Kidney (tissue), 13 donors: ENCODE measurements at regions not wholly inside any gene's neighbourhood (a gene's known extent, or its start where the extent isn't known, plus 50 kb on each side); places are given as distances from the start of the nearest gene placed in this dataset.

Experiments
- DNase-seq, 5 donors: peaks; one replicate each; pipeline ENCODE4 v3.0.0-alpha.2; 2013 to 2020
- FAIRE-seq: peaks from 2 replicates; lab custom pipeline; 2012; peaks lifted over from hg19 to GRCh38; lab: Jason Lieb, UNC
- H3K27ac ChIP-seq, 2 donors: one replicate each; pipeline ENCODE4 v1.7.0; 2013; ENCODE audit warnings: low read depth in 2 of 2, low read length in 2 of 2, inconsistent platforms in 1 of 2
- H3K27me3 ChIP-seq: one replicate; pipeline ENCODE4 v1.7.1; 2013; ENCODE audit warnings: low read length, inconsistent platforms; ENCODE audit not compliant: control insufficient read depth, insufficient read depth
- H3K36me3 ChIP-seq, 3 donors: one replicate each; pipeline versions ENCODE4 v1.7.0 to v1.7.1; 2013; ENCODE audit warnings: low read length in 3 of 3, control low read depth in 1 of 3, inconsistent platforms in 1 of 3; ENCODE audit not compliant: insufficient read depth in 3 of 3, control insufficient read depth in 2 of 3
- H3K4me1 ChIP-seq, 3 donors: one replicate each; pipeline versions ENCODE4 v1.7.0 to v1.7.1; 2013; ENCODE audit warnings: low read length in 3 of 3, inconsistent platforms in 1 of 3, low read depth in 1 of 3; ENCODE audit not compliant: control insufficient read depth in 2 of 3, insufficient read depth in 2 of 3
- H3K4me3 ChIP-seq, 3 donors: one replicate each; pipeline versions ENCODE4 v1.7.0 to v1.8.1; 2013; ENCODE audit warnings: low read length in 3 of 3, control low read depth in 1 of 3, inconsistent platforms in 1 of 3
- H3K9ac ChIP-seq, 3 donors: one replicate each; pipeline versions ENCODE4 v1.7.0 to v1.7.1; 2013; ENCODE audit warnings: low read length in 3 of 3, control low read depth in 1 of 3, inconsistent platforms in 1 of 3
- H3K9me3 ChIP-seq, 3 donors: one replicate each; pipeline versions ENCODE4 v1.7.0 to v1.7.1; 2013; ENCODE audit warnings: low read length in 3 of 3, control low read depth in 1 of 3, inconsistent platforms in 1 of 3; ENCODE audit not compliant: control insufficient read depth in 2 of 3, insufficient read depth in 1 of 3
- intact Hi-C: fragments of 100-400 bp; cut with DNase I; formaldehyde crosslinking; loops from one replicate; pipeline ENCODE4 v1.11.1; 2022
- TF ChIP-seq, protein P1 (sequence below): IDR thresholded peaks from 3 replicates; pipeline ENCODE4 v1.5.1; 2012; ENCODE audit warnings: mild to moderate bottlenecking, moderate library complexity, borderline replicate concordance; ENCODE audit not compliant: insufficient read depth; ENCODE audit errors: extremely low read depth
- donor health status: control.
- donor health status: control.
- donor health status: control.
- donor health status: control.
- donor health status: control.
- donor health status: DM: yes; HTN: yes; CAD: no.
- donor health status: Normal renal cell carcinoma (clear cell type).

DNA sequence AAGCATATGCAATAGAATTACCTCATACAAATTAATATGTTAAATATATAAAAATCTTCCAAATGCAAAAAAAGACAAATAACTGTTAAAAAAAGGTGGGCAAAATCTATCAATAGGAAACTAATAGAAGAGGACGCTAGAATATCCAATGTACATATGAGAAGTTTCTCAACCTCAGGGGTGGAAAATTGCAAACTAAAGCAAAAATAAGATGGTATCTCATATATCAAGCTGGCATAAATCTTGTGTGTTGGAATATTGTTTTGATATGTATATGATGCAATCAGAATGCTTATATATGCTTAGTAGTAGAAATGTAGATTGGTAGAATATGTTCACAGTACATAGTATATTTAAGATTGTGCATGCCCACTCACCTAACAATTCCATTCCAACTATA lies 395.0 kb upstream of the OPRM1 start:
- Histone ChIP-seq H3K4me3 (no peak overlapping the region), H3K27ac (no peak overlapping the region), H3K27me3 (no peaks in the 10 kb centered on the region), H3K36me3 (no peaks in the 10 kb centered on the region), H3K9me3 (no peaks in the 10 kb centered on the region), H3K9ac (no peak overlapping the region), H3K4me1 (no peaks in the 10 kb centered on the region)
- FAIRE-seq = no peak
- TF ChIP-seq, protein P1, sequence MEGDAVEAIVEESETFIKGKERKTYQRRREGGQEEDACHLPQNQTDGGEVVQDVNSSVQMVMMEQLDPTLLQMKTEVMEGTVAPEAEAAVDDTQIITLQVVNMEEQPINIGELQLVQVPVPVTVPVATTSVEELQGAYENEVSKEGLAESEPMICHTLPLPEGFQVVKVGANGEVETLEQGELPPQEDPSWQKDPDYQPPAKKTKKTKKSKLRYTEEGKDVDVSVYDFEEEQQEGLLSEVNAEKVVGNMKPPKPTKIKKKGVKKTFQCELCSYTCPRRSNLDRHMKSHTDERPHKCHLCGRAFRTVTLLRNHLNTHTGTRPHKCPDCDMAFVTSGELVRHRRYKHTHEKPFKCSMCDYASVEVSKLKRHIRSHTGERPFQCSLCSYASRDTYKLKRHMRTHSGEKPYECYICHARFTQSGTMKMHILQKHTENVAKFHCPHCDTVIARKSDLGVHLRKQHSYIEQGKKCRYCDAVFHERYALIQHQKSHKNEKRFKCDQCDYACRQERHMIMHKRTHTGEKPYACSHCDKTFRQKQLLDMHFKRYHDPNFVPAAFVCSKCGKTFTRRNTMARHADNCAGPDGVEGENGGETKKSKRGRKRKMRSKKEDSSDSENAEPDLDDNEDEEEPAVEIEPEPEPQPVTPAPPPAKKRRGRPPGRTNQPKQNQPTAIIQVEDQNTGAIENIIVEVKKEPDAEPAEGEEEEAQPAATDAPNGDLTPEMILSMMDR = no peak
- DNase-seq = no peak
- intact Hi-C loops = no loop called here

- intact Hi-C loops = no loop called here
- H3K4me3 ChIP-seq = no peak overlapping the region
- H3K4me1 ChIP-seq = no peaks in the 10 kb centered on the region
- FAIRE-seq = no peak
- H3K9ac ChIP-seq = no peak overlapping the region
- no peaks in the 10 kb centered on the region for H3K27me3 ChIP-seq
- TF ChIP-seq, protein P1 = no peak
- no peak for DNase-seq
- H3K36me3 ChIP-seq = no peaks in the 10 kb centered on the region
- H3K27ac ChIP-seq = no peak overlapping the region
- no peaks in the 10 kb centered on the region for H3K9me3 ChIP-seq
These were observed 404.6 kb upstream of the OPRM1 start for GRCh38 chr6:153634416-153634815.

DNA sequence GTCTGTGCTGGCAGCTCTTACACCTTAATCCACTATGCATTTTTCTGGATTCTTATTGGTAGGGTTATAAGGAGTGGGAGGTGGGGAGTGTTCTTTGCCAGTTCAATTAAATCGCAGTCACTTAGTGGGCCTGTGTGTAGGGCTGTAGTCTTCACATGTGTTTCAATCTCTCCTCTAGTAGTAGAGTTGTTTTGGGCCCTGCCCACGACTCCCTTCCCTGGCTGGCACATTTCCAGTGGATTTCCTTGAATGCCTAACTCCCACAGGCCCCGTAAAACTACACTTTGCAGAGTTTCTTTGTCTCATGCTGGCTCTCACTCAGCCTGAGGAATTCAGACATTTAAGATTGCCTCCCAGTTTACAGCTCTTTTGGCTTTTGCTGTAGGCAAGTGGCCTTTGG lies 414.0 kb upstream of the OPRM1 start:
- FAIRE-seq (no peak), DNase-seq (peak in 4 of 5 donors; percentile 58 to 88 (median 68))
- no peaks in the 10 kb centered on the region for H3K9me3 ChIP-seq
- no peak overlapping the region for H3K9ac ChIP-seq
- TF ChIP-seq, protein P1 = no peak
- no peak overlapping the region for H3K4me3 ChIP-seq
- no peaks in the 10 kb centered on the region for H3K4me1 ChIP-seq
- H3K27me3 ChIP-seq = no peaks in the 10 kb centered on the region
- H3K36me3 ChIP-seq = no peaks in the 10 kb centered on the region
- H3K27ac ChIP-seq = no peak overlapping the region
- intact Hi-C loops = no loop called here

GRCh38 chr6:153624528-153624927 lies 414.5 kb upstream of the OPRM1 start:
- H3K27ac ChIP-seq = no peak overlapping the region
- H3K36me3 ChIP-seq = no peaks in the 10 kb centered on the region
- H3K4me3 ChIP-seq = no peak overlapping the region
- intact Hi-C loops = no loop called here
- no peak for FAIRE-seq
- no peaks in the 10 kb centered on the region for H3K27me3 ChIP-seq
- H3K9ac ChIP-seq = no peak overlapping the region
- no peaks in the 10 kb centered on the region for H3K9me3 ChIP-seq
- no peak for DNase-seq
- TF ChIP-seq, protein P1 = no peak
- no peaks in the 10 kb centered on the region for H3K4me1 ChIP-seq
